B cell (primary cell): ENCODE measurements at regions not wholly inside any gene's neighbourhood (a gene's known extent, or its start where the extent isn't known, plus 50 kb on each side); places are given as distances from the start of the nearest gene placed in this dataset.

Source experiments
- ATAC-seq: fragments of 200-7000 bp; cut with Tn5 transposase; one replicate; pipeline ENCODE4 v1.10.0; 2021; ENCODE audit warnings: low read depth, mild to moderate bottlenecking, moderate number of reproducible peaks, moderate library complexity
- CTCF ChIA-PET: fragments of 350-600 bp; sonication (Branson Sonifier 250); formaldehyde crosslinking; loops from one replicate; lab custom pipeline; 2021; ENCODE audit warnings: antibody characterized with exemption, inconsistent platforms; lab: Charles Lee
- POLR2A ChIA-PET: fragments of 350-600 bp; sonication (Branson Sonifier 250); formaldehyde crosslinking; loops from one replicate; lab custom pipeline; 2021; ENCODE audit warnings: antibody characterized with exemption; lab: Charles Lee
- DNase-seq: peaks from one replicate; pipeline ENCODE4 v3.0.0; 2013
- H2AFZ ChIP-seq: 2 replicates; pipeline ENCODE4 v1.6.1; 2012; ENCODE audit warnings: mild to moderate bottlenecking, low read depth, low read length; ENCODE audit not compliant: insufficient read depth, poor library complexity, severe bottlenecking
- H3K27ac ChIP-seq, 2 donors: 1 replicate in 1 of 2; 2 replicates in 1 of 2; pipeline ENCODE4 v1.5.1; 2012 to 2013; ENCODE audit warnings: low read length in 2 of 2, mild to moderate bottlenecking in 2 of 2, moderate library complexity in 1 of 2
- H3K27me3 ChIP-seq, 4 experiments: fragments of 200-600 bp in 1 of 4; sonication (generic) in 1 of 4; replicated peaks in 1 of 4; 1 replicate in 2 of 4; 2 replicates in 2 of 4; pipeline versions ENCODE4 v1.6.1 to v1.7.0; 2013 to 2016; ENCODE audit warnings: low read length in 3 of 4, mild to moderate bottlenecking in 2 of 4, mixed read lengths in 1 of 4, moderate library complexity in 1 of 4; ENCODE audit not compliant: insufficient read depth in 4 of 4, control insufficient read depth in 3 of 4; ENCODE audit errors: control extremely low read depth in 1 of 4
- H3K36me3 ChIP-seq, 2 experiments: replicated peaks in 1 of 2; 1 replicate in 1 of 2; 2 replicates in 1 of 2; pipeline versions ENCODE4 v1.6.1 to v1.7.1; 2013; ENCODE audit warnings: low read length in 1 of 2; ENCODE audit not compliant: insufficient read depth in 2 of 2, control insufficient read depth in 1 of 2; ENCODE audit errors: control extremely low read depth in 1 of 2, extremely low read depth in 1 of 2
- H3K4me1 ChIP-seq, 2 donors: fragments of 200-600 bp in 1 of 2; sonication (generic) in 1 of 2; 1 replicate in 1 of 2; 2 replicates in 1 of 2; pipeline versions ENCODE4 v1.5.1 to v1.6.1; 2013 to 2017; ENCODE audit warnings: low read length in 2 of 2; ENCODE audit not compliant: control insufficient read depth in 2 of 2, insufficient read depth in 2 of 2
- H3K4me2 ChIP-seq: replicated peaks from 2 replicates; pipeline ENCODE3; 2012; ENCODE audit warnings: mild to moderate bottlenecking, low read depth, low read length; ENCODE audit not compliant: poor library complexity, severe bottlenecking
- H3K4me3 ChIP-seq, 5 experiments: fragments of 200-600 bp in 1 of 5; sonication (generic) in 1 of 5; 1 replicate in 3 of 5; 2 replicates in 2 of 5; pipeline versions ENCODE4 v1.5.1 to v1.7.0; 2011 to 2016; ENCODE audit warnings: low read length in 4 of 5, mild to moderate bottlenecking in 4 of 5, low read depth in 2 of 5, control low read depth in 1 of 5, moderate library complexity in 1 of 5; ENCODE audit not compliant: insufficient read depth in 1 of 5; ENCODE audit errors: control extremely low read depth in 1 of 5, extremely low read depth in 1 of 5
- H3K79me2 ChIP-seq: fragments of 200-600 bp; sonication (generic); one replicate; pipeline ENCODE4 v1.6.0; 2016; ENCODE audit warnings: low read length; ENCODE audit not compliant: control insufficient read depth, insufficient read depth
- H3K9ac ChIP-seq: fragments of 200-600 bp; sonication (generic); 2 replicates; pipeline ENCODE4 v1.6.1; 2017; ENCODE audit warnings: mild to moderate bottlenecking, low read length, moderate library complexity
- H3K9me3 ChIP-seq, 3 donors: one replicate each; pipeline versions ENCODE4 v1.6.1 to v1.7.1; 2013; ENCODE audit warnings: low read length in 2 of 3; ENCODE audit not compliant: control insufficient read depth in 2 of 3, insufficient read depth in 1 of 3; ENCODE audit errors: control extremely low read depth in 1 of 3
- H4K20me1 ChIP-seq: 2 replicates; pipeline ENCODE4 v1.6.0; 2012; ENCODE audit warnings: mild to moderate bottlenecking, low read length; ENCODE audit not compliant: insufficient read depth, control insufficient read depth, poor library complexity, severe bottlenecking
- H3K27ac Mint-ChIP-seq: one replicate; pipeline ENCODE4 v1.8.0; 2021; ENCODE audit warnings: mixed read lengths
- H3K27me3 Mint-ChIP-seq: one replicate; pipeline ENCODE4 v1.8.0; 2021; ENCODE audit warnings: mixed read lengths
- H3K4me1 Mint-ChIP-seq: one replicate; pipeline ENCODE4 v1.8.0; 2021; ENCODE audit warnings: mixed read lengths
- H3K4me3 Mint-ChIP-seq: one replicate; pipeline ENCODE4 v1.8.0; 2021; ENCODE audit warnings: mixed read lengths
- H3K9me3 Mint-ChIP-seq: one replicate; pipeline ENCODE4 v1.8.0; 2022; ENCODE audit warnings: mixed read lengths; ENCODE audit not compliant: insufficient read depth
- EZH2 ChIP-seq: IDR thresholded peaks from 2 replicates; pipeline ENCODE4 v1.6.1; 2012; ENCODE audit warnings: borderline replicate concordance, low read depth, mild to moderate bottlenecking, moderate library complexity, low read length; ENCODE audit not compliant: insufficient read depth, poor library complexity, severe bottlenecking
- WGBS: methylation state at CpG from one replicate; pipeline ENCODE4 v1.1.5; 2013; ENCODE audit warnings: missing lambda C conversion rate; ENCODE audit not compliant: insufficient coverage; 5-methylcytosine and 5-hydroxymethylcytosine counted together
- intact Hi-C: fragments of 100-400 bp; cut with micrococcal nuclease; formaldehyde crosslinking; loops from one replicate; pipeline ENCODE4 v1.10.0; 2022
- TF ChIP-seq, protein P1 (sequence below): fragments of 200-600 bp; IDR thresholded peaks from one replicate; pipeline ENCODE4 v1.8.0; 2022; ENCODE audit warnings: antibody characterized with exemption, mild to moderate bottlenecking

DNA sequence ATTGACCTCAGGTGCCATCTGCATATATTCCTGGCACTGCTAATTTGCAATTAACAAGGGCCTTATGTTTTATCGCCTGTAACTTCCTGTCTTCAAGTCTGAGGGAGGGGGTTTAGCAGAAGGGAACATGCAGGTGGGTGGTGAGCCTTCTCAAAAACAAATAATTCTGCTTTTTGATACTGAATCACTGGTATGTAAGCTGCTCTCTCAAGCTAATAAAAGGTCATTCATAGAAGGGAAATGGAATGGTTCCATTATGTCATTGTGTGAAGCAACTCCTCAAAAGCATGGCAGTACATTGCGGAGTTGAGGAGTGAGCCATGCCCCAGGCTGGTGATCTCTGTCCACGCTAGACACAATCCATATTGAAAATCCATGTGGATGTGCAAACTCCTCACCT, 414.8 kb upstream of the ID2 start:
- Mint-ChIP-seq H3K4me1 (no peaks in the 10 kb centered on the region), H3K27me3 (peaks cover 48% of the 10 kb centered on the region), H3K27ac (no peak overlapping the region), H3K4me3 (no peak overlapping the region), H3K9me3 (no peaks in the 10 kb centered on the region)
- Histone ChIP-seq H3K4me1 (no peaks in the 10 kb centered on the region), H2AFZ (no peak overlapping the region), H3K4me2 (no peak overlapping the region), H3K27me3 (peaks cover 0 to 7% (median 0%) of the 10 kb centered on the region in 4 experiments), H4K20me1 (no peaks in the 10 kb centered on the region), H3K27ac (no peak overlapping the region), H3K79me2 (no peaks in the 10 kb centered on the region), H3K9ac (no peak overlapping the region), H3K4me3 (no peak overlapping the region), H3K36me3 (no peaks in the 10 kb centered on the region), H3K9me3 (peaks cover 0 to 3% (median 1%) of the 10 kb centered on the region in 3 donors)
- 67% methylated on average over 3 of the region's 3 CpGs for WGBS
- no peak for ATAC-seq
- ChIA-PET POLR2A (no interaction called here), CTCF (no interaction called here)
- TF ChIP-seq, protein P1, sequence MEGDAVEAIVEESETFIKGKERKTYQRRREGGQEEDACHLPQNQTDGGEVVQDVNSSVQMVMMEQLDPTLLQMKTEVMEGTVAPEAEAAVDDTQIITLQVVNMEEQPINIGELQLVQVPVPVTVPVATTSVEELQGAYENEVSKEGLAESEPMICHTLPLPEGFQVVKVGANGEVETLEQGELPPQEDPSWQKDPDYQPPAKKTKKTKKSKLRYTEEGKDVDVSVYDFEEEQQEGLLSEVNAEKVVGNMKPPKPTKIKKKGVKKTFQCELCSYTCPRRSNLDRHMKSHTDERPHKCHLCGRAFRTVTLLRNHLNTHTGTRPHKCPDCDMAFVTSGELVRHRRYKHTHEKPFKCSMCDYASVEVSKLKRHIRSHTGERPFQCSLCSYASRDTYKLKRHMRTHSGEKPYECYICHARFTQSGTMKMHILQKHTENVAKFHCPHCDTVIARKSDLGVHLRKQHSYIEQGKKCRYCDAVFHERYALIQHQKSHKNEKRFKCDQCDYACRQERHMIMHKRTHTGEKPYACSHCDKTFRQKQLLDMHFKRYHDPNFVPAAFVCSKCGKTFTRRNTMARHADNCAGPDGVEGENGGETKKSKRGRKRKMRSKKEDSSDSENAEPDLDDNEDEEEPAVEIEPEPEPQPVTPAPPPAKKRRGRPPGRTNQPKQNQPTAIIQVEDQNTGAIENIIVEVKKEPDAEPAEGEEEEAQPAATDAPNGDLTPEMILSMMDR, result no peak
- TF ChIP-seq EZH2, result no peak
- no peak for DNase-seq
- intact Hi-C loops, result no loop called here

DNA sequence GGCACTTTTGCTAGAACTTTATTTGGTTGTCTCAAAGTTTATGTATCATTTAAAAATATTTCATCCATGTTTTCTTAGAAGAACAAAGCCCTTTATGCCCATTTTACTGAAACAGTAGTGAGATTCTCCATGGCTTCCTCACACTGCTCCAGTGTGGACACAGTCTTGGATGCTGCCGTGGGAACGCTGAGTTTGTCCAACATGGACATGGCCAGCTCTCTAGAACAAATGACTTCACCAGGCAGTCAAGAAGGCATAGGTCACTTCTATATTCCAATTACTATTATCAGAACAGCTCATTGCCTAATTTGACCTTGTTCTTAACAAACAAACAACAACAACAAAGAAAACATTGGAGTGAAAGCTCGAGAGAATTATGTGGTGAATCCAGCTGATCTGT, 414.1 kb upstream of the ID2 start:
- Histone ChIP-seq H3K9me3 (peaks cover 0 to 3% (median 1%) of the 10 kb centered on the region in 3 donors), H3K79me2 (no peaks in the 10 kb centered on the region), H3K36me3 (no peaks in the 10 kb centered on the region), H3K27ac (no peak overlapping the region), H3K27me3 (peaks cover 0 to 10% (median 0%) of the 10 kb centered on the region in 4 experiments), H3K4me2 (no peak overlapping the region), H3K9ac (no peak overlapping the region), H4K20me1 (no peaks in the 10 kb centered on the region), H3K4me1 (no peaks in the 10 kb centered on the region), H3K4me3 (no peak overlapping the region), H2AFZ (no peak overlapping the region)
- ChIA-PET CTCF (no interaction called here), POLR2A (no interaction called here)
- H3K4me3 Mint-ChIP-seq, result no peak overlapping the region
- H3K4me1 Mint-ChIP-seq, result no peaks in the 10 kb centered on the region
- H3K9me3 Mint-ChIP-seq, result no peaks in the 10 kb centered on the region
- ATAC-seq (no peak), DNase-seq (no peak)
- intact Hi-C loops, result no loop called here
- peaks cover 53% of the 10 kb centered on the region for H3K27me3 Mint-ChIP-seq
- H3K27ac Mint-ChIP-seq, result no peak overlapping the region
- TF ChIP-seq, protein P1, result no peak
- no peak for TF ChIP-seq EZH2
- 100% methylated on average over 2 of the region's 3 CpGs for WGBS
